GM13977 (cell line): ENCODE measurements at regions not wholly inside any gene's neighbourhood (a gene's known extent, or its start where the extent isn't known, plus 50 kb on each side); places are given as distances from the start of the nearest gene placed in this dataset.

Source experiments
- DNase-seq: peaks from one replicate; pipeline ENCODE4 v3.0.0; 2012; ENCODE audit warnings: low spot score
- in situ Hi-C: fragments of 300-500 bp; cut with MboI; formaldehyde crosslinking; loops from one replicate; pipeline ENCODE4 v1.12.0; 2022; ENCODE audit warnings: low sequenced_read_pairs, low pct_unique_long_range_greater_than_20kb, mixed read lengths, inconsistent platforms; ENCODE audit not compliant: unreplicated experiment
- TF ChIP-seq, protein P1 (sequence below): IDR thresholded peaks from 2 replicates; pipeline ENCODE4 v1.5.1; 2012; ENCODE audit warnings: mild to moderate bottlenecking, control low read depth; ENCODE audit not compliant: insufficient read depth; ENCODE audit errors: extremely low read depth, missing control alignments

DNA sequence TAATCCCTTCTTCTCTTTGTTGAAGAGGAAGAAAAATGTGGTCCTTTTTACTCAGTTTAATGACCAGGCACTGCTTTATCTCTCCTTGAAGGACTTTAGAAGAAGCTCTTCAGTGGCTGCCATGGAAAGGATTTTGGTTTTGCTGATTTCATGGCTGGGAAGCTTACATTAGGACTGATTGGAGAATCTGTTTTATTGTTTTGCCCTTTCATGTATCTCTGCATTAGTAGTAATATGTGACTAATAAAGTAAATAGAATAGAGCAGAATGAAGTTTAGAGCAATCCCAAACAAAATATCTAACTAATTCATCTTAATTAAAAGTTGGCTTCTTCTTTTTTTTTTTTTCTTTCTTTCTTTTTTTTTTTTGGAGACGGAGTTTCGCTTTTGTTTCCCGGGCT lies 502.9 kb downstream of the HAO1 start:
- in situ Hi-C loops = no loop called here
- DNase-seq = no peak

DNA sequence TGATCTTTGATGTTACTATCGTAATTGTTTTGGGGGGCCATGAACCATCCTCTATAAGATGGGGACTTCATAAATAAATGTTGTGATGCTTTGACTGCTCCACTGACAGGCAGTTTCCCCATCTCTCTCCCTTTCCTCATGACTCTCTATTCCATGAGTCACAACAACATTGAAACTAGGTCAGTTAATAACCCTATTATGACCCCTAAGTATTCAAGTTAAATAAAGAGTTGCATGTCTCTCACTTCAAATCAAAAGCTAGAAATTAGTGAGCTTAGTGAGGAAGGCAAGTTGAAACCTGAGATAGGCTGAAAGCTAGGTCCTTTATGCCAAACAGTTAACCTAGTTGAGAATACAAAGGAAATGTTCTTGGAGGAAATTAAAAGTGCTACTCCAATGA lies 491.0 kb downstream of the HAO1 start:
- DNase-seq = no peak
- TF ChIP-seq, protein P1, sequence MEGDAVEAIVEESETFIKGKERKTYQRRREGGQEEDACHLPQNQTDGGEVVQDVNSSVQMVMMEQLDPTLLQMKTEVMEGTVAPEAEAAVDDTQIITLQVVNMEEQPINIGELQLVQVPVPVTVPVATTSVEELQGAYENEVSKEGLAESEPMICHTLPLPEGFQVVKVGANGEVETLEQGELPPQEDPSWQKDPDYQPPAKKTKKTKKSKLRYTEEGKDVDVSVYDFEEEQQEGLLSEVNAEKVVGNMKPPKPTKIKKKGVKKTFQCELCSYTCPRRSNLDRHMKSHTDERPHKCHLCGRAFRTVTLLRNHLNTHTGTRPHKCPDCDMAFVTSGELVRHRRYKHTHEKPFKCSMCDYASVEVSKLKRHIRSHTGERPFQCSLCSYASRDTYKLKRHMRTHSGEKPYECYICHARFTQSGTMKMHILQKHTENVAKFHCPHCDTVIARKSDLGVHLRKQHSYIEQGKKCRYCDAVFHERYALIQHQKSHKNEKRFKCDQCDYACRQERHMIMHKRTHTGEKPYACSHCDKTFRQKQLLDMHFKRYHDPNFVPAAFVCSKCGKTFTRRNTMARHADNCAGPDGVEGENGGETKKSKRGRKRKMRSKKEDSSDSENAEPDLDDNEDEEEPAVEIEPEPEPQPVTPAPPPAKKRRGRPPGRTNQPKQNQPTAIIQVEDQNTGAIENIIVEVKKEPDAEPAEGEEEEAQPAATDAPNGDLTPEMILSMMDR = no peak
- in situ Hi-C loops = no loop called here

More for the DNA sequence above, 502.9 kb downstream of the HAO1 start:
- TF ChIP-seq, protein P1 = no peak

DNA sequence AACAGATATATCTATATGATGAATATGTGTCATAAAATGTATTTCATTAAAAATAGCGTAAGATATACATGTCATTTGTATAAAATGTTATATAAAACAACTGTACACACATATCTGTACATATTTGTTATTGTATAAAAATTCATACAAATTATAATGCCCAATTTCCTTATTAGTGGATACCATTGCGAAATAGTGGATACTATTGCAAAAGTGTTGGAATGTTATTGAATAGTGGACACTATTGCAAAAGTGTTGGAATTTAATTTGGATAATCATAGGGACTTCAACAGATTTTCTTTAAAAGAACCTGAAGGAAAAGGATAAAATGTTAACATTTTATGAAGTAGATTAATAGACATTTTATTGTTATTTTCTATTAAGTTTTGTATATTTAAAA lies 487.4 kb downstream of the HAO1 start:
- in situ Hi-C loops = no loop called here
- no peak for DNase-seq
- TF ChIP-seq, protein P1 = no peak

GRCh38 chr20:7454047-7454446 lies 486.2 kb downstream of the HAO1 start:
- in situ Hi-C loops = no loop called here
- TF ChIP-seq, protein P1 = no peak
- DNase-seq = no peak

GRCh38 chr20:7458459-7458858 lies 481.8 kb downstream of the HAO1 start:
- DNase-seq = no peak
- TF ChIP-seq, protein P1 = no peak
- in situ Hi-C loops = no loop called here

DNA sequence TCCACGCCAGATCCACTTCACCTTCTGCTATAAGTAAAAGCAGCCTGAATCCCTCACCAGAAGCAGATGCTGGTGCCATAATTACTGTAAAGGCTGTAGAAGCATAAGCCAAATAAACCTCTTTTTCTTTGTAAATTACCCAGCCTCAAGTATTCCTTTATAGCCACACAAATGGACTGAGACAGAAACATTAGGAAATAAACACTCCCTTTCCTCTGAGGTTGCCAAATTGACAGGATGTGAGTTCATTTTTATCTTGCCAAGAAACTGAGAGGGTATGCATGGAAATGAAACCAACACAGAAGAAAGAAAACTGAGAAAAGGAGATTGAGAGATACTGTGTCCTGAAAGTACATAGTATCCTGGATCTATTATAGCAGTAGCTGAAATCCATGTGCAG lies 481.2 kb downstream of the HAO1 start:
- in situ Hi-C loops = no loop called here
- TF ChIP-seq, protein P1 = no peak
- DNase-seq = no peak

GRCh38 chr20:7463290-7463689 lies 477.0 kb downstream of the HAO1 start:
- DNase-seq = no peak
- TF ChIP-seq, protein P1 = no peak
- in situ Hi-C loops = no loop called here
